HG02970 (cell line): ENCODE measurements at regions not wholly inside any gene's neighbourhood (a gene's known extent, or its start where the extent isn't known, plus 50 kb on each side); places are given as distances from the start of the nearest gene placed in this dataset.
"Not testable (repeated sequence)": the region's sequence is repeated elsewhere in the genome, so short reads cannot be mapped to it uniquely, and the experiment has no call there.

Source experiments
- ATAC-seq: cut with Tn5 transposase; IDR thresholded peaks from one replicate; pipeline ENCODE4 v1.9.1; 2021; ENCODE audit warnings: mild to moderate bottlenecking, moderate library complexity, moderate number of reproducible peaks; ENCODE audit not compliant: unreplicated experiment, low FRiP score

DNA sequence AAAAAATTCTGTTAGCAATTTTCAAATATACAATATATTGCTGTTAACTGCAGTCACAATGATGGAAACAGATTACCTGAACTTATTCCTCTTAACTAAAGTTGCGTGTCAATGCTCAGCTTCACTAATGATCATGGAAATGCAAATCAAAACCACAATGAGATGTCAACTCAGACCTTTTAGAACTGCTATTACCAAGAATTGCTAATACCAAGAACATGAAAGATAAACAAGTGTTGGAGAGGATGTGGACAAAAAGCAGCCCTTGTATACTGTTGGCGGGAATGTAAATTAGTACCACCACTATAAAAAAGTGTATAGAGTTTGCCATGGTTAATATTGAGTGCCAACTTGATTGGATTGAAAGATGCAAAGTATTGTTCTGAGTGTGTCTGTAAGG is 1409.7 kb upstream of the CDH18 start:
- no peak for ATAC-seq

DNA sequence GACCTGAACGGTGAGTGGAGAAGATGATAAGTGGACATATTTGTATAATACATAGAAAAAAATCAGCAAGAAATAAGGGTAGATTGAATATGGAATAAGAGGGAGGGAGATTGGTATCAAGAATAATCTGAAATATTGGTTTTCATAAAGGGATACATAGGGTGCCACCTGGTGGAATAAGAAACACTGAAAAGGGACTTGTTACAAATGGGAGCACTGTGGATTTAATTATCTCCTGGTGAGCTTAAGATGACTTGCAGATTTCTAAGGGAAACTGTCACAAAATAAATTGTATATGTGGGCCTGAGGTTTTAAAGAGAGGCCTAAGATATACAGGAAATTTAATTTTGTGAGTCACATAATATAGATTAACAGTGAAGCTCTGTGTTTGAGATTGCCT is 1403.5 kb upstream of the CDH18 start:
- ATAC-seq, result no peak

- ATAC-seq, result not testable (repeated sequence)
Measured at GRCh38 chr5:21360754-21361153, 1372.8 kb upstream of the CDH18 start.

- ATAC-seq, result not testable (repeated sequence)
Measured at GRCh38 chr5:21341948-21342261, 1353.9 kb upstream of the CDH18 start.

DNA sequence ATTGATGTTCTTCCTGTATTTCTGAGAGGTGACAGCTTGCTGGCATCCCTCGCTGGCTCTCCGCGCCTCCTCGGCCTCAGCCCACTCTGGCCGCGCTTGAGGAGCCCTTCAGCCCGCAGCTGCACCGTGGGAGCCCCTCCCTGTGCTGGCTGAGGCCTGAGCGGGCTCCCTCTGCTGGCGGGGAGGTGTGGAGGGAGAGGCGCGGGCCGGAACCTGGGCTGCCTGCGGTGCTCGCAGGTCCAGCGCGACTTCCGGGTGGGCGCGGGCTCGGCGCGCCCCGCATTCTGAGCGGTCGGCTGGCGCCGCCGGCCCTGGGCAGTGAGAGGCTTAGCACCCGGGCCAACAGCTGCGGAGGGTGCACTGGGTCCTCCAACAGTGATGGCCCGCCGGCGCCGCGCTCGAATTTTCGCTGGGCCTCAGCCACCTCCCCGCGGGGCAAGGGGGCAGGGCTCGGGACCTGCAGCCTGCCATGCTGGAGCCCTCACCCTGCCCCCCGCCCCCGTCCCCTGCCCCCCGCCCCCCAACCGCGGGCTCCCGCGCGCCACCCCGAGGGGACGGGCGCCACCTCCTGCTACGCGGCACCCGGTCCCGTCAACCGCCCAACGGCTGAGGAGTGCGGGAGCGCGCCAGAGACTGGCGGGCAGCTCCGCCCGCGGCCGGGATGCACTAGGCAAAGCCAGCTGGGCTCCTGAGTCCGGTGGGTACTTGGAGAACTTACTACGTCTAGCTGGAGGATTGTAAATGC is 1353.4 kb upstream of the CDH18 start:
- ATAC-seq, result not testable (repeated sequence)

- ATAC-seq, result not testable (repeated sequence)
Measured at GRCh38 chr5:21340233-21340632, 1352.2 kb upstream of the CDH18 start.

DNA sequence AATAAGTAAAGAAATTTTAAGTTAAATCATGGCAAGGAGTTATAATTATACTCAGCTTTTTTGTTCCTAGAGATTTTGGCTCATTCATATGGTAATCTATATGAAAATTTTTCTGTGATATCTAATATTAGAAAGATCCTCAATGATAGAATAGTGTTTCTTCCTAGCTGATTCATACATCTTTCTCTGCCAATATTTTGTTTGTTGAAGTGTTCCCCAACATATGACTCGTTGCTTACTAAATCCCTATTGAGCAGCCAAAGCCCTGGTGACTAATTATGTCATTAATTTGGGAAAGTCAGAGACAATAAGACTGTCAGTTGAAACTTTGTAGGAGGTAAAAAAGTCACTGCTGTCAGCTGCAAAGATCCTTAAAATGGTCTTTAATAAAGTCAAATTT is 1348.5 kb upstream of the CDH18 start:
- ATAC-seq, result not testable (repeated sequence)

DNA sequence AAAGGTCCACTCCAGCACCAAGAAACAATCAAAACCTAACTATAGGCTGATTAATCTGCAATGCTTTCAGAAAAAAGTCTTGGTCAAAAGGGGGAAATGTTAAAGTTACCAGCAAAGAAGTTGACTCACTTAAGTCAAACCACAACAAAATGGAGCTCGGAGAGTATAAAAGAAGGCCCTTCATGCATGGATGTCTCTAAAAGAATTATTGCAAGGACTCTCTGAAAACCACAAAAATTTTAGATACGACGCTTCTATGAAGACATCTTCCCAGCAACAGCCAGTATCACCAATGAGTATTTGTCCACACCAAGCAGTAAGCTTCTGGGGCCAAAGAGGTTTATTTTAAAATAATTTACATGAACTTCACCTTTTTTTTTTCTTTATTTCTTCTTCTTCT is 1327.4 kb upstream of the CDH18 start:
- ATAC-seq, result not testable (repeated sequence)

GRCh38 chr5:21301205-21301604 is 1313.2 kb upstream of the CDH18 start:
- ATAC-seq, result not testable (repeated sequence)

GRCh38 chr5:21274361-21274760 is 1286.4 kb upstream of the CDH18 start:
- not testable (repeated sequence) for ATAC-seq

DNA sequence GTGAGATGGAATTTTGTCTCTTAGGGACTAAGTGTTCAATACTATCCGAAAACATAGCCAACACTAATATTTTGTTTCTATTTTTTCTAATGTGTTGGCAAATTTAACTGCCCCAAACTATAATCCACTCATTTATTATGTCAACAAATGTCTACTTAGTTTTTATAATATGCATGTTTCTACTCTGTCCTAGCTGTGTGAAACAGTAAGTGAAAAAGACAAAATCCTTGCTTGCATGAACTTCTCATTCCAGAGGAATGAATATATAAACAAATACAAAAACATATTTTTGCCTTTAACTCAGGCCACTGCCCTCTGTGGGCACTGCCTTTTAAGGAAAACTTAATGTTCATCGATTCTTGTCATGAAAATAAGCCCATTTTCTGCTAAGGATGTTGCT is 1275.4 kb upstream of the CDH18 start:
- no peak for ATAC-seq

- no peak for ATAC-seq
Measured at GRCh38 chr5:21254161-21254560, 1266.2 kb upstream of the CDH18 start.

DNA sequence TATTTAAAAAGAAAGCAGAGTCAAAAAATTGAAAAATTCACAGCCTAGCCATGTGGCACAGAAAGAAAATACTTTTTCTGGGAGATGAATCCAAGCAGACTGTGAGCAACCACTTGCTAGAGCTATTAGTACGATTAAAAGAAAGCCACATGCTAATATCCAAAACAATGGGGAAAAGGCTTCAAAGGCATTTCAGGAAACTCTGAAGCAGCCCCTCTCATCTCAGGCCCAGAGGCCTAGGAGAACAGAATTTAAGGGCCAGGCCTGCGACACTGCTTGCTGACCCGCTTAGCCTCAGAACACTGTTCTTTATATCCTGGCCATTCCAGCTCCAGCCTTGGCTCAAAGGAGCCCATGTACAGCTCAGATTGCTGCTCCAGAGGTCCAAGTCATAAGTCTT is 1257.0 kb upstream of the CDH18 start:
- ATAC-seq, result no peak

- no peak for ATAC-seq
Measured at GRCh38 chr5:21238786-21239185, 1250.8 kb upstream of the CDH18 start.

GRCh38 chr5:21237461-21237860 is 1249.5 kb upstream of the CDH18 start:
- no peak for ATAC-seq

DNA sequence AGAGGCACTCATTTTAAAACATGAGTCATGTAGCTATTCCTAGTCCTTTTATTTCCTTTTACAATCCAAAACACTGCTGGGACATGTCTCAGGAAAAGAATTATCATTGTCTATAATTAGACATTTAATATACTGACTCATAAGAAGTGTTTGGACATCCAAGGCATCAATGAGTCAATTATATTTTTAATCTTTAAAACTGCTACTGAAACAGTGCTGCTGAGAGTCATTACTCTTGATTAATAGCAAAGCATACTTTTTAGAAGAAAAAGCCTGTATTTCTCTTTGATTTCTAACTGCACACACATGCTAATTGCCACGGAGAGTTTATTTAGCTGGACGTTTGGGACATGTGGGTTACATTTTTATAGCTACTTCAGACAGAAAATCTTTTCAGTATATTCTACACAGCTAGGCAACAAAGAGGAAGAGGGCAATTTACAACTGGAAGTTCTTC is 1249.0 kb upstream of the CDH18 start:
- ATAC-seq, result no peak

DNA sequence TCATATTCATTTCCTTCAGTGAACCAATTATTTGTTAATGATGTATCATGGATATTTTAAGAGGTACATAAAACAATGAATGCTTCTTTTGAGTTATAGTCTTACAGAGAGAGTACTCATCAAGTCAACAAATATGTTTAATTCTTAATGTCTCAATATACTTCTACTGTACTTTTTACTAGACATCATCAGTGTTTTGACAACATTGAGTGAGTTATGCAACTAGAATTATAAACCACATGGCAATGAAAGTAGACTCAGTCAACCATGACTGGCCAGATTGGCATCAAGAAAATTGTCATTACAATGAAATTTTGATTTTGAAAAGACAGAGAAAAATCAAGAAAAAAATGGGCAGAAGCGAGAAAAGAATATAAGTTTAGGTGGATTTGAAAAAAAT is 1248.1 kb upstream of the CDH18 start:
- no peak for ATAC-seq

GRCh38 chr5:21225223-21226064 is 1237.4 kb upstream of the CDH18 start:
- no peak for ATAC-seq

DNA sequence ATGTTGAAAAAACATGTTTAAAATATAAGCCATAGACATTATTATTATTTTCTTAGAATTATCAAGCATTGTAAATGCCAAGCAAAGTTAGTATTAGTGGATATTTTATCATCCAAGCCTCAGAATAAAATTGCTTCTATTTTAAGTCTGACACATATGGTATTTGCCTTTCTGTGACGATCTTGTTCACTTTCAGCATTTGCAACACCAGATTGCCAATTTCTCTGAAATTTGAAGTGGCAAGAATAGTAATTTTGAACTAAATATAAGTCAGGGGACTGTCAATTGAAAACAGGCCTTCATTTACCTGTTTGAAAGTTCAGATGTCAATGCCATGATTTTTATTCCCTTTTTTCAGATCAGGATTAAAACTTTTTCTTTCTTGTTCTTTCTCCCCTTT is 1233.6 kb upstream of the CDH18 start:
- no peak for ATAC-seq

DNA sequence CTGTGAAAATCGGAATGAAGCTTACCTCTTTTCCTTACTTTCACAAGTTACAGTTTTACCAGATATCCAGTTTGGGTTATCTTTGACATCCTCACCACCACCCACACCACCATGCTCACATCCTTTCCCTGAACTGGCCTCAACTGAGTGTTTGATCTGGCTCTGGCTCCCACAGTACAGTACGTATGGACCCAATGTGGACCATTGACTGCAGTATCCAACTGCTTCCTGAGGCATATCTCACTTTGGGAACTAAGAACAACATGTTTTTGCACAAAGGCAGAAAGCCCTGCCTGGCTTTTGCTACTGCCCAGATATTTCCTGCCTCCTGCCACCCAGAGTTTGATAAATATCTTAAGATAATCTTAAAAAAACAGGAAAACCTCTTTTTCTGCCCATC is 1232.0 kb upstream of the CDH18 start:
- no peak for ATAC-seq

DNA sequence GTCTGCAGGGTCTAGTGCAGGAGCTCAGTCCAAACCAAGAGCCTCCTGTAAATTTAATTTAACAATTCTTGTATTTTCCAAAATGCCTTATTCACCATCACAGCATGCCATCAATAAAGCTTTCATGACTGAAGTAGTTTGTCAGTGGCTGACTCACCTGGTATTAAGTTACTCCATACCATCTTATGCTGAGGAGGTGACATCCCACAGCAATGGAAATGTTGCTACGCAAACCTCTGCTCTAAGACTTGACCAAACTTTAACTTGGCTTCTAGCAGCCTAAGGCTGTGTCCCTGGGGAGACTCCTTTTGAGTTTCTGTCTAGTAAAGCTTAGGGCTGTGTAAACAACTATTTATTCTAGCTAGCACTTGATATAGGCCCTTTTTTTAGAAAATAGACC is 1231.3 kb upstream of the CDH18 start:
- no peak for ATAC-seq

DNA sequence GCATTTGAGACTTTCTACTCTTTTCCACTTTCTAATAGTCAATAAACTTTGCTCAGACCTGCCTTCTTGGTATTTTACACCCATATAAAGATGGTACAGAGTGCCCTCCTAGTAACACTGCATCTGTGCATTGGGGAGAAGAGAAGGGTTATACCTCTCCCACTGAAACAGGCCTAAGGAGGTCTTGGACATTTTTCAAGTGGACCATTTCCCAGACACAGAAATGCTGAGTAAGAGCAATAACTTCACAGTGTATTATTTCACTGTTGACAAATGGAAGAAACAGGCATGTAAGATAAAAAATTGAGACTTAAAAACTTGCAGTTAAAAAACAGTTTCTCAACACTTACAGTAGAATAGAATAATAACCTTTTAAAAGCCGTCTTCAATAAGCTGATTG is 1224.0 kb upstream of the CDH18 start:
- ATAC-seq, result no peak
